Stimulated activated CD4-positive, alpha-beta T cell treated with anti-CD3 and anti-CD28 coated beads, Interleukin-15, amount 100 ng/mL, for 24 hours (primary cell): ENCODE measurements at regions not wholly inside any gene's neighbourhood (a gene's known extent, or its start where the extent isn't known, plus 50 kb on each side); places are given as distances from the start of the nearest gene placed in this dataset.
"Not testable (repeated sequence)": the region's sequence is repeated elsewhere in the genome, so short reads cannot be mapped to it uniquely, and the experiment has no call there.

ENCODE experiments used
- DNase-seq: peaks from one replicate; pipeline ENCODE4 v3.0.0-alpha.2; 2020

GRCh38 chr6:68575765-68576439 is 59.2 kb upstream of the ADGRB3 start:
- no peak for DNase-seq

GRCh38 chr6:68572975-68573374 is 62.1 kb upstream of the ADGRB3 start:
- no peak for DNase-seq

GRCh38 chr6:68572525-68572924 is 62.6 kb upstream of the ADGRB3 start:
- DNase-seq: peak; percentile 17

- DNase-seq: no peak
Measured at GRCh38 chr6:68559716-68560115, 75.4 kb upstream of the ADGRB3 start.

- DNase-seq: no peak
Measured at GRCh38 chr6:68559070-68559469, 76.0 kb upstream of the ADGRB3 start.

GRCh38 chr6:68546620-68547019 is 88.5 kb upstream of the ADGRB3 start:
- DNase-seq: no peak

GRCh38 chr6:68544450-68544849 is 90.6 kb upstream of the ADGRB3 start:
- no peak for DNase-seq

- no peak for DNase-seq
Measured at GRCh38 chr6:68533339-68533795, 101.7 kb upstream of the ADGRB3 start.

- DNase-seq: no peak
Measured at GRCh38 chr6:68527691-68528090, 107.4 kb upstream of the ADGRB3 start.

GRCh38 chr6:68506911-68507310 is 128.2 kb upstream of the ADGRB3 start:
- DNase-seq: no peak

- DNase-seq: no peak
Measured at GRCh38 chr6:68502946-68503345, 132.1 kb upstream of the ADGRB3 start.

GRCh38 chr6:68497927-68498326 is 137.2 kb upstream of the ADGRB3 start:
- DNase-seq: no peak

GRCh38 chr6:68494880-68495279 is 140.2 kb upstream of the ADGRB3 start:
- DNase-seq: not testable (repeated sequence)

GRCh38 chr6:68476611-68477010 is 158.5 kb upstream of the ADGRB3 start:
- no peak for DNase-seq

GRCh38 chr6:68473433-68474210 is 161.5 kb upstream of the ADGRB3 start:
- no peak for DNase-seq

GRCh38 chr6:68468244-68468884 is 166.7 kb upstream of the ADGRB3 start:
- no peak for DNase-seq

GRCh38 chr6:68458447-68458846 is 176.6 kb upstream of the ADGRB3 start:
- no peak for DNase-seq

- DNase-seq: no peak
Measured at GRCh38 chr6:68447112-68447511, 188.0 kb upstream of the ADGRB3 start.

GRCh38 chr6:68445926-68446325 is 189.2 kb upstream of the ADGRB3 start:
- DNase-seq: no peak

GRCh38 chr6:68443704-68444103 is 191.4 kb upstream of the ADGRB3 start:
- DNase-seq: no peak

- DNase-seq: no peak
Measured at GRCh38 chr6:68427630-68428029, 207.5 kb upstream of the ADGRB3 start.

- no peak for DNase-seq
Measured at GRCh38 chr6:68410021-68410420, 225.1 kb upstream of the ADGRB3 start.

GRCh38 chr6:68400396-68400795 is 234.7 kb upstream of the ADGRB3 start:
- no peak for DNase-seq

- no peak for DNase-seq
Measured at GRCh38 chr6:68391953-68392352, 243.1 kb upstream of the ADGRB3 start.
